GM12891 (cell line): ENCODE measurements at regions not wholly inside any gene's neighbourhood (a gene's known extent, or its start where the extent isn't known, plus 50 kb on each side); places are given as distances from the start of the nearest gene placed in this dataset.

Experiments used
- PAX5 ChIP-seq: IDR thresholded peaks from 2 replicates; pipeline ENCODE4 v1.6.1; 2011; ENCODE audit warnings: low read length, moderate library complexity, mild to moderate bottlenecking; ENCODE audit not compliant: insufficient read depth, severe bottlenecking
- POLR2A ChIP-seq: IDR thresholded peaks from 2 replicates; pipeline ENCODE4 v1.6.1; 2011; ENCODE audit warnings: low read depth, low read length, control low read depth
- POLR2AphosphoS5 ChIP-seq: IDR thresholded peaks from 2 replicates; pipeline ENCODE4 v1.6.1; 2011; ENCODE audit warnings: low read depth, low read length, control low read depth
- SPI1 ChIP-seq: IDR thresholded peaks from 2 replicates; pipeline ENCODE4 v1.6.1; 2011; ENCODE audit warnings: low read depth, low read length, control low read depth
- TAF1 ChIP-seq: IDR thresholded peaks from 2 replicates; pipeline ENCODE4 v1.6.1; 2011; ENCODE audit warnings: low read depth, low read length, control low read depth

GRCh38 chr4:106627051-106627450, 258.5 kb upstream of the GIMD1 start:
- TF ChIP-seq TAF1 (no peak), POLR2A (no peak), POLR2AphosphoS5 (no peak), SPI1 (no peak), PAX5 (no peak)
